Right atrium auricular region (tissue), 2 donors: ENCODE measurements at regions not wholly inside any gene's neighbourhood (a gene's known extent, or its start where the extent isn't known, plus 50 kb on each side); places are given as distances from the start of the nearest gene placed in this dataset.

Experiments used
- DNase-seq: peaks from one replicate; pipeline ENCODE4 v3.0.0-alpha.2; 2019; ENCODE audit warnings: low spot score
- H3K27ac ChIP-seq, 2 donors: fragments of 200-600 bp; sonication (generic); 1 replicate in 1 of 2; 2 replicates in 1 of 2; pipeline ENCODE4 v1.5.1; 2016 to 2019
- H3K27me3 ChIP-seq, 2 donors: fragments of 200-600 bp; sonication (generic); one replicate each; pipeline versions ENCODE4 v1.5.1 to v1.6.0; 2017 to 2019
- H3K36me3 ChIP-seq: fragments of 200-600 bp; sonication (generic); one replicate; pipeline ENCODE4 v1.5.1; 2016
- H3K4me1 ChIP-seq, 2 donors: fragments of 200-600 bp; sonication (generic); one replicate each; pipeline versions ENCODE4 v1.5.1 to v1.6.0; 2017 to 2019
- H3K4me3 ChIP-seq, 2 donors: fragments of 200-600 bp; sonication (generic); 1 replicate in 1 of 2; 2 replicates in 1 of 2; pipeline ENCODE4 v1.5.1; 2017 to 2019; ENCODE audit warnings: mild to moderate bottlenecking in 1 of 2, moderate library complexity in 1 of 2
- H3K9me3 ChIP-seq, 2 donors: fragments of 200-600 bp; sonication (generic); one replicate each; pipeline ENCODE4 v1.5.1; 2019
- TF ChIP-seq, protein P1 (sequence below), 2 donors: fragments of 200-600 bp; sonication (generic); IDR thresholded peaks; one replicate each; pipeline ENCODE4 v1.5.1; 2019; ENCODE audit warnings: antibody characterized with exemption in 2 of 2

GRCh38 chr4:37082912-37083311, 161.6 kb upstream of the NWD2 start:
- H3K27me3 ChIP-seq, result no peaks in the 10 kb centered on the region
- no peak overlapping the region for H3K27ac ChIP-seq
- no peaks in the 10 kb centered on the region for H3K36me3 ChIP-seq
- no peak overlapping the region for H3K4me3 ChIP-seq
- TF ChIP-seq, protein P1, sequence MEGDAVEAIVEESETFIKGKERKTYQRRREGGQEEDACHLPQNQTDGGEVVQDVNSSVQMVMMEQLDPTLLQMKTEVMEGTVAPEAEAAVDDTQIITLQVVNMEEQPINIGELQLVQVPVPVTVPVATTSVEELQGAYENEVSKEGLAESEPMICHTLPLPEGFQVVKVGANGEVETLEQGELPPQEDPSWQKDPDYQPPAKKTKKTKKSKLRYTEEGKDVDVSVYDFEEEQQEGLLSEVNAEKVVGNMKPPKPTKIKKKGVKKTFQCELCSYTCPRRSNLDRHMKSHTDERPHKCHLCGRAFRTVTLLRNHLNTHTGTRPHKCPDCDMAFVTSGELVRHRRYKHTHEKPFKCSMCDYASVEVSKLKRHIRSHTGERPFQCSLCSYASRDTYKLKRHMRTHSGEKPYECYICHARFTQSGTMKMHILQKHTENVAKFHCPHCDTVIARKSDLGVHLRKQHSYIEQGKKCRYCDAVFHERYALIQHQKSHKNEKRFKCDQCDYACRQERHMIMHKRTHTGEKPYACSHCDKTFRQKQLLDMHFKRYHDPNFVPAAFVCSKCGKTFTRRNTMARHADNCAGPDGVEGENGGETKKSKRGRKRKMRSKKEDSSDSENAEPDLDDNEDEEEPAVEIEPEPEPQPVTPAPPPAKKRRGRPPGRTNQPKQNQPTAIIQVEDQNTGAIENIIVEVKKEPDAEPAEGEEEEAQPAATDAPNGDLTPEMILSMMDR (IDR thresholded peaks at IDR 0.05), result no peak
- H3K4me1 ChIP-seq, result no peaks in the 10 kb centered on the region
- DNase-seq, result no peak
- H3K9me3 ChIP-seq, result peaks cover 0 to 6% of the 10 kb centered on the region in 2 donors

DNA sequence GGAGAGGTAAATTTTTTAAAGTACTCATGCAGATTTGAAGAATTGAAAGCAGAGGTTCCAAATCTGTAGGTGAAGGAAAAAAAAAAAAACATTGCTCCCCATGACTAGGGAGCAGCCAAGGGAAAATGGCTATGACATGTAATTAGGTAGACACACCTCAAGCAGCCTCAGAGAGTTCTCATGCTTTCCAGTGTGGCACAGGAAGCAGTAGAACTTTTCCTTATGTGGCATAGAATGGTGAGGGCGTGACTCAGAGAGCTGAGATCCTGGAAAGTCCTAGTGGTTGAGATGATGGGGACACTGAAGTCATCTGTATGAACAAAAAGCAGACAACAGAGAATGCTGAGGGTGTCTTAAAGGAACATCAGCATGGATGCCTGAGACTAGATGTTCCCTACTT, 148.6 kb upstream of the NWD2 start:
- DNase-seq, result no peak
- no peaks in the 10 kb centered on the region for H3K4me1 ChIP-seq
- TF ChIP-seq, protein P1 (IDR thresholded peaks at IDR 0.05), result no peak
- H3K27ac ChIP-seq, result no peak overlapping the region
- no peak overlapping the region for H3K4me3 ChIP-seq
- no peaks in the 10 kb centered on the region for H3K36me3 ChIP-seq
- no peaks in the 10 kb centered on the region for H3K27me3 ChIP-seq
- no peaks in the 10 kb centered on the region for H3K9me3 ChIP-seq

DNA sequence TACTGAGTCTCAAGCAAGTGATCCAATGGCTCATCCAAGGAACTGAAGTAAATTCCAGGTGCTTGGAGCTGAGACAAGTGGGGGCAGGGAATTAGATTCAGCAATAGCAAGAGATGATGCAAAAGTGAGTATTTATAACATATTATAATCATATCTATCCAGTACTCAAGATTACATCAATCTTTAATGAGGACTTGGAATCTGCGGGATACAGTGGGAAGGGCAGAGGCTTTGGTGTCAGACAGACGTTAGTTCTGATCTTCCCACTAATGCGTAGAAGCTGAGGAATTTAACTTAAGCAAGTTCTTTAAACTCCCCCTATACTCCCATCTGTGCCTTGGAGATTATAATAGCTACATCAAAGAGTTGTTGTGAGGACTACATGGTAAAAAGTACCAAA, 143.4 kb upstream of the NWD2 start:
- H3K36me3 ChIP-seq, result no peaks in the 10 kb centered on the region
- TF ChIP-seq, protein P1 (IDR thresholded peaks at IDR 0.05), result no peak
- no peaks in the 10 kb centered on the region for H3K27me3 ChIP-seq
- no peak for DNase-seq
- no peaks in the 10 kb centered on the region for H3K4me1 ChIP-seq
- no peak overlapping the region for H3K27ac ChIP-seq
- no peak overlapping the region for H3K4me3 ChIP-seq
- no peaks in the 10 kb centered on the region for H3K9me3 ChIP-seq

GRCh38 chr4:37101686-37102085, 142.9 kb upstream of the NWD2 start:
- TF ChIP-seq, protein P1 (IDR thresholded peaks at IDR 0.05), result no peak
- Histone ChIP-seq H3K27me3 (no peaks in the 10 kb centered on the region), H3K9me3 (no peaks in the 10 kb centered on the region), H3K27ac (no peak overlapping the region), H3K4me1 (no peaks in the 10 kb centered on the region), H3K4me3 (no peak overlapping the region), H3K36me3 (no peaks in the 10 kb centered on the region)
- DNase-seq, result no peak

- TF ChIP-seq, protein P1 (IDR thresholded peaks at IDR 0.05), result no peak
- H3K4me1 ChIP-seq, result no peaks in the 10 kb centered on the region
- no peaks in the 10 kb centered on the region for H3K36me3 ChIP-seq
- no peaks in the 10 kb centered on the region for H3K27me3 ChIP-seq
- H3K9me3 ChIP-seq, result no peaks in the 10 kb centered on the region
- H3K27ac ChIP-seq, result no peak overlapping the region
- no peak for DNase-seq
- H3K4me3 ChIP-seq, result no peak overlapping the region
Observed at GRCh38 chr4:37109756-37110155, 134.8 kb upstream of the NWD2 start.

DNA sequence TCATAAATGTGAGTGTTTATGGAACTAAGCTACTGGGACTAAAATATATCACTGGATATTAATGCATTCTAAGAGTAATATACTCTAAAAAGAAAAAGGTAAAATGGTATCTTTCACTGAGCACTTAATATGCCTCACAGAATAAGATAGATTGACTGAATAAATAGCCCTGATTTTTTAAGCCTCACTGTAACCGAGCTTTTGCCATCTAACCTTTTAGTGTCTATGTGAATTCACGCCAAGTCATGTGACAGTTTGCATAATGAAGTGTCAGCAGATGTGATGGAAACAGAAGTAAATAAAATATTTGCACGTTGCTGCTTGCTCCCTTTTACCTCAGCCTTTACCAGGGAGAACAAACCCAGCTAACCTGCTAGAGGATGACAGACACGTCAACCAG, 119.7 kb upstream of the NWD2 start:
- Histone ChIP-seq H3K4me3 (no peak overlapping the region), H3K4me1 (no peaks in the 10 kb centered on the region), H3K9me3 (no peaks in the 10 kb centered on the region), H3K27me3 (no peaks in the 10 kb centered on the region), H3K27ac (no peak overlapping the region), H3K36me3 (no peaks in the 10 kb centered on the region)
- TF ChIP-seq, protein P1 (IDR thresholded peaks at IDR 0.05), result no peak
- DNase-seq, result no peak
